Osteoblast (primary cell): ENCODE measurements at regions not wholly inside any gene's neighbourhood (a gene's known extent, or its start where the extent isn't known, plus 50 kb on each side); places are given as distances from the start of the nearest gene placed in this dataset.
"Not testable (repeated sequence)": the region's sequence is repeated elsewhere in the genome, so short reads cannot be mapped to it uniquely, and the experiment has no call there.

Experiments used
- DNase-seq: peaks from one replicate; pipeline ENCODE4 v3.0.0; 2011; ENCODE audit warnings: low spot score, mixed read lengths; ENCODE audit not compliant: insufficient read length; ENCODE audit errors: missing footprints
- H2AFZ ChIP-seq: 2 replicates; pipeline ENCODE4 v1.6.0; 2011; ENCODE audit warnings: mild to moderate bottlenecking, low read length
- H3K27ac ChIP-seq: 2 replicates; pipeline ENCODE4 v1.5.1; 2011; ENCODE audit warnings: mild to moderate bottlenecking, low read depth, low read length, moderate library complexity
- H3K27me3 ChIP-seq: 2 replicates; pipeline ENCODE4 v1.6.0; 2012; ENCODE audit warnings: mild to moderate bottlenecking, control low read depth, inconsistent platforms, low read length, moderate library complexity; ENCODE audit not compliant: insufficient read depth
- H3K36me3 ChIP-seq: 2 replicates; pipeline ENCODE4 v1.5.1; 2011; ENCODE audit warnings: mild to moderate bottlenecking, low read length, control low read depth, moderate library complexity; ENCODE audit not compliant: insufficient read depth
- H3K4me1 ChIP-seq: 2 replicates; pipeline ENCODE4 v1.5.1; 2011; ENCODE audit warnings: mild to moderate bottlenecking, low read length, control low read depth, moderate library complexity; ENCODE audit not compliant: insufficient read depth
- H3K4me2 ChIP-seq: 2 replicates; pipeline ENCODE4 v1.6.0; 2011; ENCODE audit warnings: mild to moderate bottlenecking, low read length; ENCODE audit not compliant: insufficient read depth
- H3K4me3 ChIP-seq: fragments of 200-600 bp; sonication (generic); 3 replicates; pipeline ENCODE4 v1.5.1; 2012; ENCODE audit warnings: mild to moderate bottlenecking, low read length, inconsistent platforms; ENCODE audit not compliant: insufficient read depth
- H3K79me2 ChIP-seq: 2 replicates; pipeline ENCODE4 v1.6.0; 2012; ENCODE audit warnings: mild to moderate bottlenecking, low read length, control low read depth, inconsistent platforms; ENCODE audit not compliant: insufficient read depth
- H3K9me3 ChIP-seq: 2 replicates; pipeline ENCODE4 v1.5.1; 2011; ENCODE audit warnings: low read depth, low read length, control low read depth
- H4K20me1 ChIP-seq: 2 replicates; pipeline ENCODE4 v1.6.0; 2012; ENCODE audit warnings: mild to moderate bottlenecking, low read length, control low read depth; ENCODE audit not compliant: insufficient read depth
- TF ChIP-seq, protein P1 (sequence below): IDR thresholded peaks from 2 replicates; pipeline ENCODE4 v1.5.1; 2011; ENCODE audit warnings: mild to moderate bottlenecking, low read depth, low read length, moderate library complexity; ENCODE audit errors: extremely low read depth

- Histone ChIP-seq H3K4me2 (no peak overlapping the region), H3K4me3 (no peak overlapping the region), H3K36me3 (no peaks in the 10 kb centered on the region), H3K27me3 (no peaks in the 10 kb centered on the region), H3K27ac (no peak overlapping the region), H4K20me1 (no peaks in the 10 kb centered on the region), H3K4me1 (no peaks in the 10 kb centered on the region), H2AFZ (no peak overlapping the region), H3K9me3 (no peaks in the 10 kb centered on the region), H3K79me2 (no peaks in the 10 kb centered on the region)
- DNase-seq: no peak
- TF ChIP-seq, protein P1, sequence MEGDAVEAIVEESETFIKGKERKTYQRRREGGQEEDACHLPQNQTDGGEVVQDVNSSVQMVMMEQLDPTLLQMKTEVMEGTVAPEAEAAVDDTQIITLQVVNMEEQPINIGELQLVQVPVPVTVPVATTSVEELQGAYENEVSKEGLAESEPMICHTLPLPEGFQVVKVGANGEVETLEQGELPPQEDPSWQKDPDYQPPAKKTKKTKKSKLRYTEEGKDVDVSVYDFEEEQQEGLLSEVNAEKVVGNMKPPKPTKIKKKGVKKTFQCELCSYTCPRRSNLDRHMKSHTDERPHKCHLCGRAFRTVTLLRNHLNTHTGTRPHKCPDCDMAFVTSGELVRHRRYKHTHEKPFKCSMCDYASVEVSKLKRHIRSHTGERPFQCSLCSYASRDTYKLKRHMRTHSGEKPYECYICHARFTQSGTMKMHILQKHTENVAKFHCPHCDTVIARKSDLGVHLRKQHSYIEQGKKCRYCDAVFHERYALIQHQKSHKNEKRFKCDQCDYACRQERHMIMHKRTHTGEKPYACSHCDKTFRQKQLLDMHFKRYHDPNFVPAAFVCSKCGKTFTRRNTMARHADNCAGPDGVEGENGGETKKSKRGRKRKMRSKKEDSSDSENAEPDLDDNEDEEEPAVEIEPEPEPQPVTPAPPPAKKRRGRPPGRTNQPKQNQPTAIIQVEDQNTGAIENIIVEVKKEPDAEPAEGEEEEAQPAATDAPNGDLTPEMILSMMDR: no peak
Observed at GRCh38 chr17:69684251-69684650, 269.8 kb downstream of the MAP2K6 start.

- not testable (repeated sequence) for H3K36me3 ChIP-seq, H3K4me3 ChIP-seq, H2AFZ ChIP-seq, DNase-seq, H3K9me3 ChIP-seq, H3K79me2 ChIP-seq, H3K4me1 ChIP-seq, H3K27me3 ChIP-seq, H4K20me1 ChIP-seq, H3K4me2 ChIP-seq, H3K27ac ChIP-seq
Observed at GRCh38 chr17:69685150-69685549, 270.7 kb downstream of the MAP2K6 start.

- DNase-seq: no peak
- Histone ChIP-seq H2AFZ (no peak overlapping the region), H3K4me2 (no peak overlapping the region), H3K9me3 (no peaks in the 10 kb centered on the region), H3K27me3 (no peaks in the 10 kb centered on the region), H3K27ac (no peak overlapping the region), H3K36me3 (no peaks in the 10 kb centered on the region), H3K4me3 (no peak overlapping the region), H3K79me2 (no peaks in the 10 kb centered on the region), H4K20me1 (no peaks in the 10 kb centered on the region), H3K4me1 (no peaks in the 10 kb centered on the region)
- TF ChIP-seq, protein P1: no peak
Observed at GRCh38 chr17:69690531-69690930, 276.0 kb downstream of the MAP2K6 start.

GRCh38 chr17:69692171-69692570 is 277.7 kb downstream of the MAP2K6 start:
- Histone ChIP-seq H3K79me2 (no peaks in the 10 kb centered on the region), H3K4me2 (no peak overlapping the region), H4K20me1 (no peaks in the 10 kb centered on the region), H3K27me3 (no peaks in the 10 kb centered on the region), H3K4me1 (no peaks in the 10 kb centered on the region), H3K9me3 (no peaks in the 10 kb centered on the region), H3K36me3 (no peaks in the 10 kb centered on the region), H2AFZ (no peak overlapping the region), H3K4me3 (no peak overlapping the region), H3K27ac (no peak overlapping the region)
- no peak for DNase-seq
- TF ChIP-seq, protein P1: no peak

DNA sequence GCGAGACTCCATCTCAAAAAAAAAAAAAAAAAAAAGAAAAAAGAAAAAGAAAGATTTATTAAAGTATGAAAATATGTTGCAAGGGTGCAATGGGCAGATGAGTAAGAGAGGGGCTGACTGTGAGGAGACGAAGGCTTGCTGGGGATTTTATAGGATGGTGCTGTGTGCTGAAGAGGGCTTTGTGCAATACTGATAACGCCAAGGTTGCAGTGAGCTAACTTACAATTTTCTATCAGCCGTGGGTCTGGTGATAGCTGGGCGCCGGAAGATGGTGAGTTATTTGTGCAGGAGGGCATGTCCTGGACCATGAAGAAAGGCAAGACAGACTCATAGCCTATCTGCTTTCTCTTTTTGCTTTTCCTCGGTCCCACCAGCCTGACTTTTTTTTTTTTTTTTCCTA is 281.1 kb downstream of the MAP2K6 start:
- no peak overlapping the region for H2AFZ ChIP-seq
- H3K4me3 ChIP-seq: no peak overlapping the region
- DNase-seq: no peak
- H3K9me3 ChIP-seq: no peaks in the 10 kb centered on the region
- H3K36me3 ChIP-seq: no peaks in the 10 kb centered on the region
- no peaks in the 10 kb centered on the region for H3K27me3 ChIP-seq
- no peaks in the 10 kb centered on the region for H4K20me1 ChIP-seq
- H3K4me1 ChIP-seq: no peaks in the 10 kb centered on the region
- no peak overlapping the region for H3K4me2 ChIP-seq
- no peaks in the 10 kb centered on the region for H3K79me2 ChIP-seq
- H3K27ac ChIP-seq: no peak overlapping the region
- TF ChIP-seq, protein P1: no peak
